GM23338 (cell line): ENCODE measurements at regions not wholly inside any gene's neighbourhood (a gene's known extent, or its start where the extent isn't known, plus 50 kb on each side); places are given as distances from the start of the nearest gene placed in this dataset.

Source experiments
- ATAC-seq: fragments of 200-7000 bp; cut with Tn5 transposase; 3 replicates; pipeline ENCODE4 v1.9.1; 2020
- DNase-seq: peaks from one replicate; pipeline ENCODE4 v3.0.0-alpha.2; 2015; ENCODE audit warnings: low spot score
- H2AFZ ChIP-seq: fragments of 200-600 bp; sonication (generic); 2 replicates; pipeline ENCODE4 v1.8.0; 2016; ENCODE audit warnings: antibody characterized with exemption, mild to moderate bottlenecking, moderate library complexity
- H3F3A ChIP-seq: fragments of 200-600 bp; sonication (generic); replicated peaks from 2 replicates; pipeline ENCODE4 v1.8.0; 2017; ENCODE audit warnings: antibody characterized with exemption, mixed run types, low read depth
- H3K27ac ChIP-seq: fragments of 200-600 bp; sonication (generic); 2 replicates; pipeline ENCODE4 v1.6.1; 2016; ENCODE audit warnings: low read depth
- H3K27me3 ChIP-seq: fragments of 200-600 bp; sonication (generic); 2 replicates; pipeline ENCODE4 v1.8.0; 2016; ENCODE audit warnings: mild to moderate bottlenecking, mixed run types, moderate library complexity; ENCODE audit not compliant: insufficient read depth
- H3K36me3 ChIP-seq: fragments of 200-600 bp; sonication (generic); 2 replicates; pipeline ENCODE4 v1.8.0; 2016; ENCODE audit warnings: mild to moderate bottlenecking; ENCODE audit not compliant: insufficient read depth
- H3K4me1 ChIP-seq: fragments of 200-600 bp; sonication (generic); 2 replicates; pipeline ENCODE4 v1.8.0; 2016; ENCODE audit warnings: mild to moderate bottlenecking, moderate library complexity; ENCODE audit not compliant: insufficient read depth
- H3K4me2 ChIP-seq: fragments of 200-600 bp; sonication (generic); 2 replicates; pipeline ENCODE4 v1.7.1; 2017; ENCODE audit warnings: mixed run types
- H3K4me3 ChIP-seq: fragments of 200-600 bp; sonication (generic); 2 replicates; pipeline ENCODE4 v1.6.1; 2016; ENCODE audit warnings: mixed run types
- H3K79me2 ChIP-seq: fragments of 200-600 bp; sonication (generic); replicated peaks from 2 replicates; pipeline ENCODE4 v1.8.0; 2017; ENCODE audit warnings: mild to moderate bottlenecking; ENCODE audit not compliant: insufficient read depth
- H3K9me2 ChIP-seq: fragments of 200-600 bp; sonication (generic); 2 replicates; pipeline ENCODE4 v1.8.0; 2017; ENCODE audit not compliant: insufficient read depth
- H4K20me1 ChIP-seq: fragments of 200-600 bp; sonication (generic); replicated peaks from 2 replicates; pipeline ENCODE4 v1.8.0; 2017; ENCODE audit warnings: mild to moderate bottlenecking; ENCODE audit not compliant: insufficient read depth
- H3K27ac Mint-ChIP-seq: 2 replicates; pipeline ENCODE4 v1.8.0; 2020; ENCODE audit warnings: inconsistent platforms, mild to moderate bottlenecking, moderate library complexity, mixed read lengths
- H3K27me3 Mint-ChIP-seq: 3 replicates; pipeline ENCODE4 v1.8.0; 2022; ENCODE audit warnings: low read depth, mild to moderate bottlenecking, moderate library complexity, mixed read lengths, inconsistent platforms; ENCODE audit not compliant: insufficient read depth, poor library complexity
- H3K36me3 Mint-ChIP-seq: 3 replicates; pipeline ENCODE4 v1.8.0; 2021; ENCODE audit warnings: low read depth, mild to moderate bottlenecking, inconsistent platforms, moderate library complexity, mixed read lengths
- H3K4me1 Mint-ChIP-seq: 3 replicates; pipeline ENCODE4 v1.8.0; 2020; ENCODE audit warnings: mild to moderate bottlenecking, inconsistent platforms, mixed read lengths
- H3K4me3 Mint-ChIP-seq: 3 replicates; pipeline ENCODE4 v1.8.0; 2021; ENCODE audit warnings: moderate library complexity, mild to moderate bottlenecking, inconsistent platforms, mixed read lengths
- H3K9me3 Mint-ChIP-seq: 3 replicates; pipeline ENCODE4 v1.8.0; 2020; ENCODE audit warnings: moderate library complexity, mild to moderate bottlenecking, inconsistent platforms, mixed read lengths
- CREB1 ChIP-seq: fragments of 250-450 bp; sonication (Bioruptor Pico); IDR thresholded peaks from 2 replicates; pipeline ENCODE4 v1.5.0; 2020; ENCODE audit warnings: low read depth, mild to moderate bottlenecking, moderate library complexity
- EZH2 ChIP-seq: fragments of 200-600 bp; sonication (generic); IDR thresholded peaks from one replicate; pipeline ENCODE4 v1.8.0; 2017; ENCODE audit warnings: antibody characterized with exemption, mild to moderate bottlenecking, low read depth; ENCODE audit not compliant: unreplicated experiment
- EZH2phosphoT487 ChIP-seq: fragments of 200-600 bp; sonication (generic); IDR thresholded peaks from one replicate; pipeline ENCODE4 v1.8.1; 2018; ENCODE audit warnings: antibody characterized with exemption; ENCODE audit not compliant: unreplicated experiment
- JUNB ChIP-seq: IDR thresholded peaks from one replicate; pipeline ENCODE4 v1.6.1; 2016; ENCODE audit warnings: antibody characterized with exemption; ENCODE audit not compliant: unreplicated experiment
- NANOG ChIP-seq: IDR thresholded peaks from 2 replicates; pipeline ENCODE4 v1.6.1; 2016; ENCODE audit warnings: antibody characterized with exemption, borderline replicate concordance
- POLR2AphosphoS5 ChIP-seq: IDR thresholded peaks from 2 replicates; pipeline ENCODE4 v1.6.1; 2016; ENCODE audit warnings: antibody characterized with exemption, low read depth
- STAT1 ChIP-seq: IDR thresholded peaks from one replicate; pipeline ENCODE4 v1.6.1; 2016; ENCODE audit warnings: antibody characterized with exemption; ENCODE audit not compliant: unreplicated experiment
- ZNF114 ChIP-seq: fragments of 250-450 bp; sonication (Bioruptor Pico); IDR thresholded peaks from 2 replicates; pipeline ENCODE4 v1.5.0; 2020; ENCODE audit warnings: mild to moderate bottlenecking, moderate library complexity
- ZNF331 ChIP-seq: fragments of 250-450 bp; sonication (Bioruptor Pico); IDR thresholded peaks from 2 replicates; pipeline ENCODE4 v1.5.0; 2020; ENCODE audit warnings: low read depth, mild to moderate bottlenecking, moderate library complexity
- TF ChIP-seq, protein P1 (sequence below): IDR thresholded peaks from one replicate; pipeline ENCODE4 v1.6.1; 2018; ENCODE audit warnings: antibody characterized with exemption; ENCODE audit not compliant: unreplicated experiment
- TF ChIP-seq, protein P2 (sequence below), 2 experiments: fragments of 200-600 bp in 1 of 2; sonication (generic) in 1 of 2; conservative IDR thresholded peaks; 2 replicates each; pipeline versions ENCODE4 v1.5.1 to v1.6.1; 2016 to 2017; ENCODE audit warnings: antibody characterized with exemption in 2 of 2, low read depth in 2 of 2, mild to moderate bottlenecking in 2 of 2, moderate library complexity in 1 of 2
- TF ChIP-seq, protein P3 (sequence below): IDR thresholded peaks from 2 replicates; pipeline ENCODE4 v1.6.1; 2016; ENCODE audit warnings: antibody characterized with exemption

DNA sequence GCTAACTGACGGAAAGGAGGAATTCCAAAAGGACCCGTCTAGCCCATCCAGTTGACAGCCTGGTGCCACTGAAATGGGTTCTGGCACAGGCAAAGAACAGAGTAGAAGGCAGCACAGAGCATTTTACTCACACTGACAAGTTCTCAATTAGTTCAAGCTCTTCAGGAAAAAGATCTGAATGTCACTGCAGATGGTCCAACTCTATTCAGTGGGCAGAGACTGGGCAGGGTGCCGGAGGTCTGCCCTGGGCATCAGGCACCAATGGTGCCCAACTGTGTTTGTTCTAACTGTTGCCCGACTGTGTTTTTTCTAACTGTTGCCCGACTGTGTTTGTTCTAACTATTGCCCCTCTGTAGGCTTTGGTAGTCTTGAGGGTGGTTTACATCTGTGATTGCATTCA is 151.8 kb downstream of the SLC24A2 start:
- no peaks in the 10 kb centered on the region for H3K4me1 ChIP-seq
- H4K20me1 ChIP-seq = no peaks in the 10 kb centered on the region
- H3K9me2 ChIP-seq = no peaks in the 10 kb centered on the region
- no peaks in the 10 kb centered on the region for H3F3A ChIP-seq
- Mint-ChIP-seq H3K27me3 (peaks cover 2% of the 10 kb centered on the region), H3K36me3 (no peaks in the 10 kb centered on the region), H3K4me3 (no peak overlapping the region), H3K9me3 (no peaks in the 10 kb centered on the region), H3K27ac (no peak overlapping the region), H3K4me1 (peaks cover 9% of the 10 kb centered on the region; the same call in 1 of the 3 replicates)
- no peak overlapping the region for H3K27ac ChIP-seq
- ATAC-seq = no peak
- no peaks in the 10 kb centered on the region for H3K79me2 ChIP-seq
- no peak overlapping the region for H3K4me2 ChIP-seq
- H2AFZ ChIP-seq = no peak overlapping the region
- no peak overlapping the region for H3K4me3 ChIP-seq
- DNase-seq = no peak
- TF ChIP-seq NANOG (no peak), STAT1 (no peak)
- no peaks in the 10 kb centered on the region for H3K36me3 ChIP-seq
- no peaks in the 10 kb centered on the region for H3K27me3 ChIP-seq

DNA sequence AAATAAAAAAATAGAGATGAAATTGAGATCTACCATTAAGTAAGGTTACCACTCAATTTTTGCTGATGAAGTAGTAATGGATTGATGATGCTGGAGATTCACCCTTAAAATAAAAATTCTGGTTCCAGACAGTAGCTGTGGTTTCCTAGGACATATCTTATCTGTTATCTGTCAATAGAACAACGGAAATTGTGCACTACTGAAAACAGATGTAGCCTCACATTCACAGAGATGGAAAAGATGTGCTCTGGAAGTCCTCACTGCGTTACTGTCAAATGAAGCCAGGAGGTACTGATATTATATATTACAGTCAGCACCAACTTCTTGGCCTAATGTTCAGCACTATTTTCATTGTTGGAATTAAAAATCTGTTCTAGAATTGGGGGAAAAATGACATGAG is 154.0 kb downstream of the SLC24A2 start:
- no peak overlapping the region for H3K4me3 Mint-ChIP-seq
- peaks cover 10% of the 10 kb centered on the region for H3K4me1 ChIP-seq
- no peaks in the 10 kb centered on the region for H3K9me2 ChIP-seq
- DNase-seq (no peak), ATAC-seq (no peak)
- no peaks in the 10 kb centered on the region for H3K27me3 Mint-ChIP-seq
- no peaks in the 10 kb centered on the region for H4K20me1 ChIP-seq
- H3K27me3 ChIP-seq = no peaks in the 10 kb centered on the region
- H3K27ac Mint-ChIP-seq = no peak overlapping the region
- H3K4me1 Mint-ChIP-seq = peaks cover 10% of the 10 kb centered on the region; the same call in 2 of the 3 replicates
- no peak overlapping the region for H3K4me2 ChIP-seq
- no peaks in the 10 kb centered on the region for H3K36me3 Mint-ChIP-seq
- no peaks in the 10 kb centered on the region for H3K79me2 ChIP-seq
- no peaks in the 10 kb centered on the region for H3K9me3 Mint-ChIP-seq
- no peak overlapping the region for H3K4me3 ChIP-seq
- no peaks in the 10 kb centered on the region for H3F3A ChIP-seq
- no peaks in the 10 kb centered on the region for H3K36me3 ChIP-seq
- H2AFZ ChIP-seq = no peak overlapping the region
- no peak overlapping the region for H3K27ac ChIP-seq
- TF ChIP-seq STAT1 (no peak), EZH2phosphoT487 (no peak), NANOG (no peak), POLR2AphosphoS5 (no peak), ZNF331 (CRISPR knock-in tag) (no peak), JUNB (no peak), EZH2 (no peak), ZNF114 (CRISPR knock-in tag) (no peak), CREB1 (CRISPR knock-in tag) (no peak)
- TF ChIP-seq, protein P1, sequence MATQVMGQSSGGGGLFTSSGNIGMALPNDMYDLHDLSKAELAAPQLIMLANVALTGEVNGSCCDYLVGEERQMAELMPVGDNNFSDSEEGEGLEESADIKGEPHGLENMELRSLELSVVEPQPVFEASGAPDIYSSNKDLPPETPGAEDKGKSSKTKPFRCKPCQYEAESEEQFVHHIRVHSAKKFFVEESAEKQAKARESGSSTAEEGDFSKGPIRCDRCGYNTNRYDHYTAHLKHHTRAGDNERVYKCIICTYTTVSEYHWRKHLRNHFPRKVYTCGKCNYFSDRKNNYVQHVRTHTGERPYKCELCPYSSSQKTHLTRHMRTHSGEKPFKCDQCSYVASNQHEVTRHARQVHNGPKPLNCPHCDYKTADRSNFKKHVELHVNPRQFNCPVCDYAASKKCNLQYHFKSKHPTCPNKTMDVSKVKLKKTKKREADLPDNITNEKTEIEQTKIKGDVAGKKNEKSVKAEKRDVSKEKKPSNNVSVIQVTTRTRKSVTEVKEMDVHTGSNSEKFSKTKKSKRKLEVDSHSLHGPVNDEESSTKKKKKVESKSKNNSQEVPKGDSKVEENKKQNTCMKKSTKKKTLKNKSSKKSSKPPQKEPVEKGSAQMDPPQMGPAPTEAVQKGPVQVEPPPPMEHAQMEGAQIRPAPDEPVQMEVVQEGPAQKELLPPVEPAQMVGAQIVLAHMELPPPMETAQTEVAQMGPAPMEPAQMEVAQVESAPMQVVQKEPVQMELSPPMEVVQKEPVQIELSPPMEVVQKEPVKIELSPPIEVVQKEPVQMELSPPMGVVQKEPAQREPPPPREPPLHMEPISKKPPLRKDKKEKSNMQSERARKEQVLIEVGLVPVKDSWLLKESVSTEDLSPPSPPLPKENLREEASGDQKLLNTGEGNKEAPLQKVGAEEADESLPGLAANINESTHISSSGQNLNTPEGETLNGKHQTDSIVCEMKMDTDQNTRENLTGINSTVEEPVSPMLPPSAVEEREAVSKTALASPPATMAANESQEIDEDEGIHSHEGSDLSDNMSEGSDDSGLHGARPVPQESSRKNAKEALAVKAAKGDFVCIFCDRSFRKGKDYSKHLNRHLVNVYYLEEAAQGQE = no peak
- TF ChIP-seq, protein P2, sequence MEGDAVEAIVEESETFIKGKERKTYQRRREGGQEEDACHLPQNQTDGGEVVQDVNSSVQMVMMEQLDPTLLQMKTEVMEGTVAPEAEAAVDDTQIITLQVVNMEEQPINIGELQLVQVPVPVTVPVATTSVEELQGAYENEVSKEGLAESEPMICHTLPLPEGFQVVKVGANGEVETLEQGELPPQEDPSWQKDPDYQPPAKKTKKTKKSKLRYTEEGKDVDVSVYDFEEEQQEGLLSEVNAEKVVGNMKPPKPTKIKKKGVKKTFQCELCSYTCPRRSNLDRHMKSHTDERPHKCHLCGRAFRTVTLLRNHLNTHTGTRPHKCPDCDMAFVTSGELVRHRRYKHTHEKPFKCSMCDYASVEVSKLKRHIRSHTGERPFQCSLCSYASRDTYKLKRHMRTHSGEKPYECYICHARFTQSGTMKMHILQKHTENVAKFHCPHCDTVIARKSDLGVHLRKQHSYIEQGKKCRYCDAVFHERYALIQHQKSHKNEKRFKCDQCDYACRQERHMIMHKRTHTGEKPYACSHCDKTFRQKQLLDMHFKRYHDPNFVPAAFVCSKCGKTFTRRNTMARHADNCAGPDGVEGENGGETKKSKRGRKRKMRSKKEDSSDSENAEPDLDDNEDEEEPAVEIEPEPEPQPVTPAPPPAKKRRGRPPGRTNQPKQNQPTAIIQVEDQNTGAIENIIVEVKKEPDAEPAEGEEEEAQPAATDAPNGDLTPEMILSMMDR (conservative IDR thresholded peaks at IDR 0.05; ENCODE audit: low read depth in 2 of 2) = no peak
- TF ChIP-seq, protein P3, sequence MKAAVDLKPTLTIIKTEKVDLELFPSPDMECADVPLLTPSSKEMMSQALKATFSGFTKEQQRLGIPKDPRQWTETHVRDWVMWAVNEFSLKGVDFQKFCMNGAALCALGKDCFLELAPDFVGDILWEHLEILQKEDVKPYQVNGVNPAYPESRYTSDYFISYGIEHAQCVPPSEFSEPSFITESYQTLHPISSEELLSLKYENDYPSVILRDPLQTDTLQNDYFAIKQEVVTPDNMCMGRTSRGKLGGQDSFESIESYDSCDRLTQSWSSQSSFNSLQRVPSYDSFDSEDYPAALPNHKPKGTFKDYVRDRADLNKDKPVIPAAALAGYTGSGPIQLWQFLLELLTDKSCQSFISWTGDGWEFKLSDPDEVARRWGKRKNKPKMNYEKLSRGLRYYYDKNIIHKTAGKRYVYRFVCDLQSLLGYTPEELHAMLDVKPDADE = no peak
